GM12878 (cell line): ENCODE measurements at regions not wholly inside any gene's neighbourhood (a gene's known extent, or its start where the extent isn't known, plus 50 kb on each side); places are given as distances from the start of the nearest gene placed in this dataset.

Experiments used
- ATAC-seq: fragments of 200-7000 bp; cut with Tn5 transposase; 3 replicates; pipeline ENCODE4 v1.9.1; 2020; ENCODE audit warnings: mild to moderate bottlenecking, moderate library complexity
- BruUV-seq: library from RNA; stranded (reverse); fragments of 400-500 nt; replicated peaks from 2 replicates; lab custom pipeline; 2021; lab: Mats Ljungman, UMichigan
- CTCF ChIA-PET: fragments of 300-600 bp; sonication (Branson Sonifier 250); formaldehyde crosslinking; extraction: SDS; loops from one replicate; lab custom pipeline; 2021; ENCODE audit warnings: inconsistent platforms; lab: Yijun Ruan, JAX
- POLR2A ChIA-PET: fragments of 350-600 bp; formaldehyde crosslinking; extraction: SDS; loops from one replicate; lab custom pipeline; 2021; ENCODE audit warnings: inconsistent platforms; lab: Charles Lee
- RAD21 ChIA-PET: fragments of 300-600 bp; sonication (Branson Sonifier 250); formaldehyde crosslinking; loops from one replicate; lab custom pipeline; 2023; ENCODE audit warnings: antibody characterized with exemption; ENCODE audit not compliant: unreplicated experiment; lab: Charles Lee
- SMC1A ChIA-PET: fragments of 300-600 bp; sonication (Branson Sonifier 250); formaldehyde crosslinking; loops from one replicate; lab custom pipeline; 2023; ENCODE audit not compliant: unreplicated experiment, uncharacterized antibody; lab: Charles Lee
- DNase-seq: peaks from one replicate; pipeline ENCODE4 v3.0.0-alpha.2; 2011; ENCODE audit warnings: low read depth, low spot score
- FAIRE-seq: peaks from 3 replicates; lab custom pipeline; 2011; peaks lifted over from hg19 to GRCh38; lab: Jason Lieb, UNC
- H2AFZ ChIP-seq: 2 replicates; pipeline ENCODE4 v1.6.0; 2011; ENCODE audit warnings: low read depth, low read length, control low read depth; ENCODE audit not compliant: control insufficient read depth
- H3K27ac ChIP-seq: 2 replicates; pipeline ENCODE4 v1.5.1; 2011; ENCODE audit warnings: control low read depth; ENCODE audit not compliant: control insufficient read depth, insufficient read depth
- H3K27me3 ChIP-seq, 2 experiments: replicated peaks in 1 of 2; 2 replicates each; pipeline versions ENCODE4 v1.6.0 to v1.6.1; 2011; ENCODE audit warnings: low read length in 1 of 2; ENCODE audit not compliant: control insufficient read depth in 2 of 2, insufficient read depth in 2 of 2
- H3K36me3 ChIP-seq, 2 experiments: 2 replicates each; pipeline ENCODE4 v1.5.1; 2011; ENCODE audit warnings: low read length in 1 of 2; ENCODE audit not compliant: control insufficient read depth in 2 of 2, insufficient read depth in 2 of 2
- H3K4me1 ChIP-seq: 2 replicates; pipeline ENCODE4 v1.6.1; 2011; ENCODE audit warnings: mild to moderate bottlenecking, low read length, moderate library complexity, mixed read lengths; ENCODE audit not compliant: control insufficient read depth, insufficient read depth
- H3K4me2 ChIP-seq: 2 replicates; pipeline ENCODE4 v1.6.0; 2011; ENCODE audit warnings: control low read depth; ENCODE audit not compliant: control insufficient read depth, insufficient read depth
- H3K4me3 ChIP-seq: fragments of 200-600 bp; sonication (generic); 2 replicates; pipeline ENCODE4 v1.5.1; 2016
- H3K79me2 ChIP-seq: 2 replicates; pipeline ENCODE4 v1.6.0; 2011; ENCODE audit warnings: low read length; ENCODE audit not compliant: control insufficient read depth, insufficient read depth
- H3K9ac ChIP-seq: 2 replicates; pipeline ENCODE4 v1.8.0; 2011; ENCODE audit warnings: low read length, control low read depth, mixed read lengths; ENCODE audit not compliant: control insufficient read depth, insufficient read depth
- H3K9me3 ChIP-seq: replicated peaks from 3 replicates; pipeline ENCODE4 v1.5.1; 2011; ENCODE audit warnings: mild to moderate bottlenecking, low read length; ENCODE audit not compliant: control insufficient read depth, insufficient read depth
- H4K20me1 ChIP-seq: 2 replicates; pipeline ENCODE4 v1.6.0; 2011; ENCODE audit not compliant: control insufficient read depth, insufficient read depth
- ESRRA ChIP-seq: IDR thresholded peaks from 2 replicates; pipeline ENCODE4 v1.6.1; 2012; ENCODE audit warnings: mild to moderate bottlenecking, low read length, improper control_type of control experiment
- FOXM1 ChIP-seq: IDR thresholded peaks from 2 replicates; pipeline ENCODE4 v1.6.1; 2012; ENCODE audit warnings: low read depth, mild to moderate bottlenecking, inconsistent platforms, low read length, moderate library complexity
- HDGF ChIP-seq: fragments of 450-650 bp; IDR thresholded peaks from 2 replicates; pipeline ENCODE4 v1.6.1; 2016; ENCODE audit warnings: antibody characterized with exemption
- KAT2A ChIP-seq: conservative IDR thresholded peaks from 2 replicates; pipeline ENCODE4 v1.6.1; 2011; ENCODE audit warnings: low read depth, low read length; ENCODE audit not compliant: control insufficient read depth
- MTA2 ChIP-seq: fragments of 450-650 bp; IDR thresholded peaks from 2 replicates; pipeline ENCODE4 v1.6.1; 2016; ENCODE audit warnings: low read depth, mild to moderate bottlenecking, moderate library complexity
- NR2C1 ChIP-seq: fragments of 450-650 bp; IDR thresholded peaks from 2 replicates; pipeline ENCODE4 v1.6.1; 2017; ENCODE audit warnings: antibody characterized with exemption, mild to moderate bottlenecking, moderate library complexity
- POLR2A ChIP-seq: IDR thresholded peaks from 2 replicates; pipeline ENCODE4 v1.6.1; 2011; ENCODE audit warnings: low read depth, mild to moderate bottlenecking, low read length
- POU2F2 ChIP-seq: IDR thresholded peaks from 3 replicates; pipeline ENCODE4 v1.6.1; 2011; ENCODE audit warnings: low read depth, mild to moderate bottlenecking, low read length, borderline replicate concordance
- RBBP5 ChIP-seq: fragments of 200-600 bp; sonication (generic); conservative IDR thresholded peaks from 2 replicates; pipeline ENCODE4 v1.6.1; 2016
- RUNX3 ChIP-seq: IDR thresholded peaks from 2 replicates; pipeline ENCODE4 v1.6.1; 2012; ENCODE audit warnings: low read length, inconsistent platforms
- STAT3 ChIP-seq: IDR thresholded peaks from 2 replicates; pipeline ENCODE4 v1.6.1; 2011; ENCODE audit warnings: low read depth, low read length, improper control_type of control experiment
- TBL1XR1 ChIP-seq: IDR thresholded peaks from 2 replicates; pipeline ENCODE4 v1.6.1; 2012; ENCODE audit warnings: low read depth, low read length, improper control_type of control experiment
- TCF3 ChIP-seq: IDR thresholded peaks from 2 replicates; pipeline ENCODE4 v1.6.1; 2012; ENCODE audit warnings: low read depth, mild to moderate bottlenecking, low read length, borderline replicate concordance; ENCODE audit not compliant: insufficient read depth
- WGBS: methylation state at CpG from one replicate; pipeline ENCODE4 v1.1.6; 2016; ENCODE audit warnings: low lambda C conversion rate; ENCODE audit not compliant: insufficient replicate concordance, insufficient coverage; ENCODE audit errors: missing lambda C conversion rate; 5-methylcytosine and 5-hydroxymethylcytosine counted together
- in situ Hi-C: fragments of 300-500 bp; cut with MboI; formaldehyde crosslinking; loops from 9 replicates; pipeline ENCODE4 v1.14.3; 2018; ENCODE audit warnings: mixed read lengths
- intact Hi-C: fragments of 100-400 bp; cut with micrococcal nuclease; formaldehyde crosslinking; loops from one replicate; pipeline ENCODE4 v1.14.2; 2022; ENCODE audit not compliant: unreplicated experiment

- Histone ChIP-seq H3K4me3 (no peak overlapping the region), H3K4me2 (no peak overlapping the region), H3K9ac (no peak overlapping the region), H4K20me1 (no peaks in the 10 kb centered on the region), H3K27ac (no peak overlapping the region), H3K79me2 (no peaks in the 10 kb centered on the region), H3K9me3 (no peaks in the 10 kb centered on the region; the same call in 2 of the 3 replicates), H3K4me1 (peaks cover 7% of the 10 kb centered on the region), H2AFZ (no peak overlapping the region), H3K27me3 (no peaks in the 10 kb centered on the region; a peak in 1 of 4 replicates), H3K36me3 (no peaks in the 10 kb centered on the region)
- ATAC-seq (no peak), DNase-seq (no peak), FAIRE-seq (no peak)
- CTCF ChIA-PET, result no interaction called here
- SMC1A ChIA-PET, result interaction anchor here (1.3 kb wide), 1 partner anchor 12 kb away, joined by 3 read pairs; no protein-coding TSS in a partner anchor
- in situ Hi-C loops, result no loop called here
- RAD21 ChIA-PET, result no interaction called here
- intact Hi-C loops, result no loop called here
- TF ChIP-seq HDGF (no peak), NR2C1 (no peak), TBL1XR1 (no peak), POU2F2 (no peak), KAT2A (no peak), TCF3 (no peak)
- no TSS peak for BruUV-seq
- POLR2A ChIA-PET, result interaction anchor here (1.2 kb wide), 1 partner anchor 19 kb away, joined by 4 read pairs; no protein-coding TSS in a partner anchor
- WGBS, result 35% methylated on average over 5 of the region's 5 CpGs
These were observed 134.3 kb upstream of the LRRN1 start for GRCh38 chr3:3664935-3665334.

- H3K4me2 ChIP-seq, result no peak overlapping the region
- H3K9me3 ChIP-seq, result no peaks in the 10 kb centered on the region; the same call in 2 of the 3 replicates
- no peak for DNase-seq
- in situ Hi-C loops, result no loop called here
- no peaks in the 10 kb centered on the region for H4K20me1 ChIP-seq
- FAIRE-seq, result no peak
- intact Hi-C loops, result no loop called here
- H3K4me3 ChIP-seq, result no peak overlapping the region
- H3K27me3 ChIP-seq, result no peaks in the 10 kb centered on the region; a peak in 1 of 4 replicates
- CTCF ChIA-PET, result no interaction called here
- 39% methylated on average over 4 of the region's 4 CpGs for WGBS
- H3K4me1 ChIP-seq, result peaks cover 7% of the 10 kb centered on the region
- H3K79me2 ChIP-seq, result no peaks in the 10 kb centered on the region
- RAD21 ChIA-PET, result no interaction called here
- no peak overlapping the region for H2AFZ ChIP-seq
- no peaks in the 10 kb centered on the region for H3K36me3 ChIP-seq
- POLR2A ChIA-PET, result no interaction called here
- SMC1A ChIA-PET, result interaction anchor here (1.0 kb wide), 1 partner anchor 17 kb away, joined by 3 read pairs; no protein-coding TSS in a partner anchor
- ATAC-seq, result no peak
- H3K9ac ChIP-seq, result no peak overlapping the region
- BruUV-seq, result no TSS peak
- no peak overlapping the region for H3K27ac ChIP-seq
- no peak for TF ChIP-seq POU2F2
- TF ChIP-seq POLR2A, result no peak
- TF ChIP-seq RBBP5, result no peak
- TF ChIP-seq RUNX3, result no peak
- TF ChIP-seq MTA2, result no peak
- no peak for TF ChIP-seq STAT3
- no peak for TF ChIP-seq FOXM1
- TF ChIP-seq ESRRA, result no peak
These were observed 136.6 kb upstream of the LRRN1 start for GRCh38 chr3:3662610-3663009.
